ENCODE measurements at regions not wholly inside any gene's neighbourhood (a gene's known extent, or its start where the extent isn't known, plus 50 kb on each side); places are given as distances from the start of the nearest gene placed in this dataset.

- DNase-seq = no peak
- Histone ChIP-seq H3K27me3 (no peaks in the 10 kb centered on the region), H3K36me3 (ENCODE audit: low read depth, missing control alignments) (no peaks in the 10 kb centered on the region), H3K4me1 (no peaks in the 10 kb centered on the region), H3K9me3 (no peaks in the 10 kb centered on the region), H3K27ac (no peak overlapping the region), H3K4me3 (no peak overlapping the region)
- 46 to 48% methylated on average over 1 of the region's 1 CpG for WGBS, 2 donors
- intact Hi-C loops (cut with DNase I; ENCODE audit: low total_unique reads) = no loop called here
- TF ChIP-seq POLR2A (IDR thresholded peaks at IDR 0.05) (no peak), CTCF (IDR thresholded peaks at IDR 0.05) (no peak)
Observed at GRCh38 chr1:68571454-68572235, 74.8 kb upstream of the DEPDC1 start.

- Histone ChIP-seq H3K9me3 (no peaks in the 10 kb centered on the region), H3K27me3 (no peaks in the 10 kb centered on the region), H3K36me3 (ENCODE audit: low read depth, missing control alignments) (no peaks in the 10 kb centered on the region), H3K27ac (no peak overlapping the region), H3K4me3 (no peak overlapping the region), H3K4me1 (no peaks in the 10 kb centered on the region)
- DNase-seq = no peak
- TF ChIP-seq POLR2A (IDR thresholded peaks at IDR 0.05) (no peak), CTCF (IDR thresholded peaks at IDR 0.05) (no peak)
- intact Hi-C loops (cut with DNase I; ENCODE audit: low total_unique reads) = no loop called here
- 74 to 80% methylated on average over 2 of the region's 2 CpGs for WGBS, 2 donors
Observed at GRCh38 chr1:68585351-68585750, 88.5 kb upstream of the DEPDC1 start.

- H3K27me3 ChIP-seq = no peaks in the 10 kb centered on the region
- H3K36me3 ChIP-seq (ENCODE audit: low read depth, missing control alignments) = no peaks in the 10 kb centered on the region
- H3K27ac ChIP-seq = no peak overlapping the region
- intact Hi-C loops (cut with DNase I; ENCODE audit: low total_unique reads) = no loop called here
- no peak for DNase-seq
- TF ChIP-seq POLR2A (IDR thresholded peaks at IDR 0.05) = no peak
- no peak for TF ChIP-seq CTCF (IDR thresholded peaks at IDR 0.05)
- H3K4me1 ChIP-seq = no peaks in the 10 kb centered on the region
- H3K9me3 ChIP-seq = no peaks in the 10 kb centered on the region
- no peak overlapping the region for H3K4me3 ChIP-seq
Observed at GRCh38 chr1:68586766-68587165, 89.9 kb upstream of the DEPDC1 start.

GRCh38 chr1:68588304-68588703 lies 91.4 kb upstream of the DEPDC1 start:
- 72 to 74% methylated on average over 3 of the region's 3 CpGs for WGBS, 2 donors

More at GRCh38 chr1:68588304-68588703, 91.4 kb upstream of the DEPDC1 start:
- no peak for DNase-seq
- H3K4me1 ChIP-seq = no peaks in the 10 kb centered on the region
- no peak for TF ChIP-seq CTCF (IDR thresholded peaks at IDR 0.05)
- TF ChIP-seq POLR2A (IDR thresholded peaks at IDR 0.05) = no peak
- intact Hi-C loops (cut with DNase I; ENCODE audit: low total_unique reads) = no loop called here
- no peak overlapping the region for H3K4me3 ChIP-seq
- no peaks in the 10 kb centered on the region for H3K27me3 ChIP-seq
- no peaks in the 10 kb centered on the region for H3K9me3 ChIP-seq
- no peaks in the 10 kb centered on the region for H3K36me3 ChIP-seq (ENCODE audit: low read depth, missing control alignments)
- H3K27ac ChIP-seq = no peak overlapping the region
